ENCODE measurements at regions not wholly inside any gene's neighbourhood (a gene's known extent, or its start where the extent isn't known, plus 50 kb on each side); places are given as distances from the start of the nearest gene placed in this dataset.

DNA sequence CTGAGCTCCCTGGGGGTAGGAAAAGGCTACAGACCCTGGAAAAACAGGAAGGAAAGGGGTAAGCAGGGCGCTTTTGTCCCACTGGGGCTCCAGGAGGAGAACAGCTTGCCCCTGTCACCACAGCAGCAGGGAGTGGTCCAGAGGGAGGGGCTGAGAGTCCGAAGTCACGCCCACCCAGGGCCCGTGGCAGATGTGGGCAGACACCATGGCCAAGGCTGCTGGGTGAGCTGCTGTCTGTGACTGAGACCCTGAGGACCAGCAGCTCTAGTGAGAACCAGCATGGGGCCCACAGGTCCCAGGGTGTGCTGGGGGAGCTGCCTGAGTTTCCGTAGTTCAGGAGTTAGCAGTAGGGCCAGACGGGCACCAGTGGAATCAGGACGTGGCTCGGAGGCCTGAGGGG is 162.0 kb downstream of the SPP2 start:
- no peak for DNase-seq
- no peak overlapping the region for H3K4me2 ChIP-seq (replicated peaks; ENCODE audit: extremely low read depth, low read length, poor library complexity, severe bottlenecking)
- 80% methylated on average over 5 of the region's 8 CpGs for WGBS (ENCODE audit: insufficient coverage)
- no peaks in the 10 kb centered on the region for H3K36me3 Mint-ChIP-seq
- TF ChIP-seq, protein P1, sequence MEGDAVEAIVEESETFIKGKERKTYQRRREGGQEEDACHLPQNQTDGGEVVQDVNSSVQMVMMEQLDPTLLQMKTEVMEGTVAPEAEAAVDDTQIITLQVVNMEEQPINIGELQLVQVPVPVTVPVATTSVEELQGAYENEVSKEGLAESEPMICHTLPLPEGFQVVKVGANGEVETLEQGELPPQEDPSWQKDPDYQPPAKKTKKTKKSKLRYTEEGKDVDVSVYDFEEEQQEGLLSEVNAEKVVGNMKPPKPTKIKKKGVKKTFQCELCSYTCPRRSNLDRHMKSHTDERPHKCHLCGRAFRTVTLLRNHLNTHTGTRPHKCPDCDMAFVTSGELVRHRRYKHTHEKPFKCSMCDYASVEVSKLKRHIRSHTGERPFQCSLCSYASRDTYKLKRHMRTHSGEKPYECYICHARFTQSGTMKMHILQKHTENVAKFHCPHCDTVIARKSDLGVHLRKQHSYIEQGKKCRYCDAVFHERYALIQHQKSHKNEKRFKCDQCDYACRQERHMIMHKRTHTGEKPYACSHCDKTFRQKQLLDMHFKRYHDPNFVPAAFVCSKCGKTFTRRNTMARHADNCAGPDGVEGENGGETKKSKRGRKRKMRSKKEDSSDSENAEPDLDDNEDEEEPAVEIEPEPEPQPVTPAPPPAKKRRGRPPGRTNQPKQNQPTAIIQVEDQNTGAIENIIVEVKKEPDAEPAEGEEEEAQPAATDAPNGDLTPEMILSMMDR (IDR thresholded peaks at IDR 0.05), result no peak
- no peaks in the 10 kb centered on the region for H3K79me2 ChIP-seq (ENCODE audit: insufficient read depth, low read length)
- H2AFZ ChIP-seq (ENCODE audit: insufficient read depth, low read depth, low read length, poor library complexity, severe bottlenecking), result no peak overlapping the region
- H4K20me1 ChIP-seq (ENCODE audit: insufficient read depth, low read length), result no peaks in the 10 kb centered on the region
- intact Hi-C loops (cut with micrococcal nuclease), result no loop called here
- H3K4me3 Mint-ChIP-seq, result no peak overlapping the region
- no peaks in the 10 kb centered on the region for H3K9me3 ChIP-seq (replicated peaks in 1 of 2; ENCODE audit: control insufficient read depth in 1 of 2, insufficient read depth in 1 of 2, low read length in 2 of 2)
- no peak overlapping the region for H3K9ac ChIP-seq (ENCODE audit: insufficient read depth, low read length, poor library complexity, severe bottlenecking)
- H3K4me1 ChIP-seq (ENCODE audit: control insufficient read depth in 1 of 2, insufficient read depth in 2 of 2, low read length in 2 of 2), result no peaks in the 10 kb centered on the region
- H3K27me3 Mint-ChIP-seq (ENCODE audit: low read depth in 3 of 3), result peaks cover 1 to 10% (median 9%) of the 10 kb centered on the region in 3 donors
- no peaks in the 10 kb centered on the region for H3K27me3 ChIP-seq (ENCODE audit: control insufficient read depth in 2 of 2, insufficient read depth in 2 of 2, low read length in 2 of 2)
- H3K4me3 ChIP-seq (replicated peaks in 1 of 3; ENCODE audit: low read depth in 2 of 3, low read length in 3 of 3), result no peak overlapping the region
- H3K4me1 Mint-ChIP-seq, result no peaks in the 10 kb centered on the region
- H3K27ac Mint-ChIP-seq, result no peak overlapping the region
- no peaks in the 10 kb centered on the region for H3K36me3 ChIP-seq (replicated peaks in 1 of 2; ENCODE audit: control insufficient read depth in 1 of 2, insufficient read depth in 2 of 2, low read length in 2 of 2)
- peaks cover 0 to 2% (median 1%) of the 10 kb centered on the region in 7 donors for H3K9me3 Mint-ChIP-seq
- no peak overlapping the region for H3K27ac ChIP-seq (ENCODE audit: low read depth in 1 of 2, low read length in 2 of 2)

DNA sequence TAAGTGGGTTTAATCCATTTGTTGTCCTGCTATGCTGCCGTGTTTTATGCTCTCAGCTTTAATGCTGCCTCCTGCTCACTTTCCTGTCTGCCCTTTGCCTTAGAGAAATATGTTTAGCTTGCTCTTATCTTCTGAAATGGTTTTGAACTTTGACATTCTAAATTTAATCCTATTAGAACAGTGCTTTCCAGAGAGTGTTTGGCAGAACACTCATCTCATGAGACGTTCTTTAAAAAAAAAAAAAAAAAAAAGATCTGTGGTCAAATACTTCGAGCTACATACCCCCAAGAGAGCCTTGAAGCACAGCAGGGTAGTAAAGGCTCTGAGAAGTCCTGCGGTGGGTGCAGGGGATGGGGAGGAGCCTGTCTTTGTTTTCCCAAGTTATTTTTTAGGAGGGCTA is 161.3 kb downstream of the SPP2 start:
- Histone ChIP-seq H2AFZ (ENCODE audit: insufficient read depth, low read depth, low read length, poor library complexity, severe bottlenecking) (no peak overlapping the region), H3K27ac (ENCODE audit: low read depth in 1 of 2, low read length in 2 of 2) (no peak overlapping the region), H3K27me3 (ENCODE audit: control insufficient read depth in 2 of 2, insufficient read depth in 2 of 2, low read length in 2 of 2) (no peaks in the 10 kb centered on the region), H3K4me2 (replicated peaks; ENCODE audit: extremely low read depth, low read length, poor library complexity, severe bottlenecking) (no peak overlapping the region), H4K20me1 (ENCODE audit: insufficient read depth, low read length) (no peaks in the 10 kb centered on the region), H3K4me1 (ENCODE audit: control insufficient read depth in 1 of 2, insufficient read depth in 2 of 2, low read length in 2 of 2) (no peaks in the 10 kb centered on the region), H3K79me2 (ENCODE audit: insufficient read depth, low read length) (no peaks in the 10 kb centered on the region), H3K4me3 (replicated peaks in 1 of 3; ENCODE audit: low read depth in 2 of 3, low read length in 3 of 3) (no peak overlapping the region), H3K36me3 (replicated peaks in 1 of 2; ENCODE audit: control insufficient read depth in 1 of 2, insufficient read depth in 2 of 2, low read length in 2 of 2) (no peaks in the 10 kb centered on the region), H3K9ac (ENCODE audit: insufficient read depth, low read length, poor library complexity, severe bottlenecking) (no peak overlapping the region), H3K9me3 (replicated peaks in 1 of 2; ENCODE audit: control insufficient read depth in 1 of 2, insufficient read depth in 1 of 2, low read length in 2 of 2) (no peaks in the 10 kb centered on the region)
- no CpG with 5 or more reads among the region's 4 CpGs for WGBS (ENCODE audit: insufficient coverage)
- intact Hi-C loops (cut with micrococcal nuclease), result no loop called here
- TF ChIP-seq, protein P1 (IDR thresholded peaks at IDR 0.05), result no peak
- Mint-ChIP-seq H3K27ac (no peak overlapping the region), H3K4me1 (no peaks in the 10 kb centered on the region), H3K36me3 (no peaks in the 10 kb centered on the region), H3K9me3 (peaks cover 0 to 5% (median 1%) of the 10 kb centered on the region in 7 donors), H3K27me3 (ENCODE audit: low read depth in 3 of 3) (peaks cover 2 to 10% (median 9%) of the 10 kb centered on the region in 3 donors), H3K4me3 (no peak overlapping the region)
- DNase-seq, result no peak
